HG03060 (cell line): ENCODE measurements at regions not wholly inside any gene's neighbourhood (a gene's known extent, or its start where the extent isn't known, plus 50 kb on each side); places are given as distances from the start of the nearest gene placed in this dataset.

Experiments used
- ATAC-seq: cut with Tn5 transposase; IDR thresholded peaks from one replicate; pipeline ENCODE4 v1.9.1; 2021; ENCODE audit warnings: low read depth, moderate number of reproducible peaks; ENCODE audit not compliant: unreplicated experiment

DNA sequence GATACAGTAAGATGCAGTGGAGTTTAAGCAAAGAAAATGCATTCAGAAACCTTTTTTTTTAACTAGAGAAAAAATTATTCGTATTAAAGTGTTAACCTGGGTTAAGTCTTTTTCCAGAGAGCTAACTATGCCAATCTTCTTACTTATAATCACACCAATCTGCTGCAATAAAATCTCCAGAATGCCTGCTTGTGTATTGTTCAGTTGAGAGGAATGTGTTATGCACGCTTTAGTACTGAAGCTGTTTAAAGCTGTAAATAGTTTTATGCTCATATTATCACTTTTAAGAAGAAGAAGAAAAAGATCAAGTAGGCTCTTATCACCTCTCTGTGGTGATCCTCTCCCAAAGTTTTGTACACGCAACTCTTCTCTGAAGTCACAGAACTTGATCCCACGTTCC, 528.7 kb downstream of the RFC3 start:
- no peak for ATAC-seq

DNA sequence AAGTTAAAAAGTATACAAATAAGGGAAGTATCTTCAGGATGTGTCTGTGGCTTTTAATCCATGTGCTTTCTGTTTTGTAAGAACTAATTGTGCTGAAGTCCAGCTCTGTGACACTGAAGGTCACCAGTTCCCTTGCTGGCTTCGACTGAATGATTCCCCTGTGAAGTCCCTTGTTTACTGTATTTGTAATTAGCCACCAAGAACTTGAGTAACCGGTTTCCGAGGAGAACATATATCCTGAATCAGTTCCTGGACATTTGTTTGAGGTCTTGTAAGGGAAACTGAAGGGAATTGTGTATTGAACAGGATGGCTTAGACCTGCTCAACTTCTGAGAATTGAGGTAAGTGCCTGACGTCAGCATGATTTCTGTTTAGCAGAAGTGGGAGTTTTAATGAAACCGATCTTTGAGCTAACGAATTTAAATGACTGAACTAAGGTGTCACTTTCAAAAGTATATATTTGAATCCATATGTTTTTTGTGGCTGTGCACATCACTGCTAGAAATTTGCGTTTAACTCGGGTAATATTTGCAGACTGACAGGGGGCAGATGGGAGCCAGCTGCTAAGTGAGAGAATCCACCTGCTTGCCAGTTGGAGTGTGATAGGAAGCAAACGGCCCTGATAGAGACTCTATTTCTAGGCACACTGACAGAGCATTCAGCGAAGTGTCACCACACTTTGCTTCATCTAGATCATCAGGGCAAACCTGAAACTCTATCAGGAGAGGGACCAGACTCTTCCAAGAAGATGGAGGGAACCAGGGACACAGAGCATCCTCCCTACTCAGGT, 530.0 kb downstream of the RFC3 start:
- no peak for ATAC-seq

- no peak for ATAC-seq
Measured at GRCh38 chr13:34349091-34349722, 531.3 kb downstream of the RFC3 start.

GRCh38 chr13:34350671-34351070, 532.7 kb downstream of the RFC3 start:
- ATAC-seq: no peak

DNA sequence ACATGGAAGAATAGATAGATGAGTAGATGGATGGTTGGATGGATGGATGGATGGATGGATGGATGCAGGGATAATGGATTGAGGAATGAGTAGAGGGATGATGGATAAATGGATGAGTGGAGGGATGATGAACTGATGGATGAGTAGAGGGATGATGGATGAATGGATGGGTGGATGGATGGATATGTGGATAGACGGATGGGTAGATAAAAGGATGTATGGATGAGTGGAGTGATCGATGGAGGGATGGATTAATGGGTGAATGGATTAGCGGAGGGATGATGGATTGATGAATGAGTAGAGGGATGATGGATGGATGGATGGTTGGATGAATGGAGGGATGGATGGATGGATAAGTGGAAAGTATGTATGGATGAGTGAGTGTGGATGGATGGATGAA, 533.2 kb downstream of the RFC3 start:
- no peak for ATAC-seq

- no peak for ATAC-seq
Measured at GRCh38 chr13:34352958-34353357, 535.0 kb downstream of the RFC3 start.

GRCh38 chr13:34356686-34357434, 538.9 kb downstream of the RFC3 start:
- no peak for ATAC-seq

GRCh38 chr13:34357435-34358232, 539.7 kb downstream of the RFC3 start:
- ATAC-seq: no peak

GRCh38 chr13:34358811-34359513, 541.0 kb downstream of the RFC3 start:
- no peak for ATAC-seq

DNA sequence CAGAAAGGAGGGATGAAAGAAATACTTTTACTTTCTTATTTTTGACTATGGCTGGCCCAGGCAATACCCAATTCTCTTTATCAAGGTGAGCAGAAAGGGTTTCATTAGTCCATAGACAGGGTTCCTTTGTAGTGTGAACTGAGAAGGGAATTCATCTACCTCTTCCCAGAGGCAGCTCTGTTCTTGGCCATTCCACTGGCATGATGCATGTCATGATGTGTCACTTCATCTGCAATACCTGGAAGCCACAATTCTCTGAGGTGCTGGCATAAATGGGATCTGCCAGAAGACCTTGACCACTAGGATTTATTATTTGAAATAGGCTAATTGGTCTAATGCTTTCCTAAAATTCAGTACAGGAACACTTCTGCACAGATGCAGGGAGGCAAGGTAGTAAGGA, 542.8 kb downstream of the RFC3 start:
- ATAC-seq: no peak

DNA sequence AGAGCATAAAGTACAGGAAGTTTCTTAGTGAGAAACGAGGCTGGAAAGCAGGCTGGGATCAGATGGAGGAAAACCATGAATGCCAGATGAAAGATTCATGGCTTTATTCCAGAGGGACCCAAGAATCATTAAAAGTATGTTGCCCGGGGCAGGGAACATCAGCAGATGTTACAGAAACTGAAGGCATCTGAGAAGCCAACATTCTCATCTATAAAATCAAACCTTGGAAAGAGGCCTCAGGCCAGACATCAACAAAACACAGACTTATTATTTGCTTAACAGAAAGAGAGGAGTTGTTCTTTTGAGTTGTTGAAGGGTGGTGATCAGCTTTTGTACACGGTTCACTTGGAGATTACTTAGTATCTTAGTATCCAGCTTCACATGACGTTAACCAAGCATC, 543.6 kb downstream of the RFC3 start:
- ATAC-seq: no peak

DNA sequence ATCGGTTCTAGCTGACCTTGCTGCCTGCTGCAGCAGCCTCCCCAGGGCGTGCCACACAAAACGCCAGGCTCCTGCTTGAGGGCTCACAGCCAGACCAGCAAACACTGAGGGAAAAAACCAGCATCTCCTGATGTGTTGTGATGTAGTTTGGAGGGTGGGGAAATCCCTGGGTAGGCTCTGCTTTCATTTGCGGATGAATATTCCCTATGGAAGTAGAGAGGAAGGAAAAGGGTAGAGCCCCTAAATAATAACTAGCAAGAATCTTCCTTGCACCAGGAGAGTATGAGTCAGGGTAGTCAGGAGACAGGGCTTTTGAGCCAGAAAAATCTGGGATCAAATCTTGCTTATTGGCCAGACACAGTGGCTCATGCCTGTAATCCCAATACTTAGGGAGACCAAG, 545.3 kb downstream of the RFC3 start:
- no peak for ATAC-seq

- ATAC-seq: no peak
Measured at GRCh38 chr13:34364633-34365032, 546.7 kb downstream of the RFC3 start.

DNA sequence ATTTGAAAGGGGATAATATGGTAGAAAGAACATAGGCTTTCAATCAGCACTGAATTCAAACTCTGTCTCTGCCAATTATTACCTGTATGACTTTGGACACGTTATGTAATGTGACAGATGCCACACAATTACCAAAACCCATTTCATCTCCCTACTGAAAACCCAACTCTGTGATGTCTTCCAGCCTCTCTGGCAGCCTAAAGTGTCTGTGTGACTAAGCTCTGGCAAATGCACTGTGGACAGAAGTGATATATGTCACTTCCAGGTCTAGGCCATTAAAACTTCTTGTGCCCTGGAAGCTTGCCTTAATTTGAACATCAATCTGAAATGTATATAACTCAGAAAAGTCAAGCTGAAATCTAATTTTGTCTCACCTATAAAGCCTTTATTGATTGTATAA, 552.0 kb downstream of the RFC3 start:
- ATAC-seq: no peak

DNA sequence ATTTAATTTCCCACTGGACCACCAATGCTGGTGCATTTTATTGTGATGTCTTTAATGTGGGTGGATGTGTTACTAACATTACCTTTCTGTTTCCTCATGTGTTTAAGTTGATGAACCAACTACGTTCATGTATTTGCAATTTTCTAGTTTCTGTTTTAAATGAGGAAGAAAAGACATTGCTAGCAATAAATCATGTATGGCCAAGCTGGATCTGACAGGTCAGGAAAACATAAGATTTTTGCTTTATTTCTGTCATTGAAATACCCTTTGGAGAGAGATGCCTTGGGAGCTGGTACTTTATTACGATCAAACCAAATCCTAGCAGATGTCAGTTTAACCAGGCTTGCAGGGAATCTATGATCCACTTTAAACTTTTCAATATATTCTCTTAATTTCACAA, 553.2 kb downstream of the RFC3 start:
- no peak for ATAC-seq

- no peak for ATAC-seq
Measured at GRCh38 chr13:34371645-34372395, 553.9 kb downstream of the RFC3 start.

GRCh38 chr13:34372581-34372980, 554.6 kb downstream of the RFC3 start:
- no peak for ATAC-seq

- no peak for ATAC-seq
Measured at GRCh38 chr13:34376483-34376882, 558.5 kb downstream of the RFC3 start.

DNA sequence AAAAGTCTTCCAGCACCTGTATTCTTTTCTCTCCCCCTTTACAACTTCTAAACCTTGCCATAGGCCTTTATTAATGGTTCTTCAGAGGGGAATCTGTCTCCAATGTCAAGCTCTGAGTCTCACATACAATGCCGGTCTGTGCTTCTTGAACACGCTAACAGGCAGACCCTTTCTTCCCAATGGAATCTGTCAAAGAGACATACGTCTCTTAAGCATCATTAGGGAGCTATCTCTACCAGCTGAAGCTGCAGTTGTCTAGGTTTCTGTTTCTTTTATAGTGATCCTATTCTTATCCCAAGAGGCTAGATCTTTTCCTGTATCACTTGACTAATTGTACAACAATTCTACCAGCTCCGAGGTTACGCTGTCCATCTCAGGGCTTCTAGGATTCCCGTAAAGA, 560.8 kb upstream of the NBEA start:
- no peak for ATAC-seq

DNA sequence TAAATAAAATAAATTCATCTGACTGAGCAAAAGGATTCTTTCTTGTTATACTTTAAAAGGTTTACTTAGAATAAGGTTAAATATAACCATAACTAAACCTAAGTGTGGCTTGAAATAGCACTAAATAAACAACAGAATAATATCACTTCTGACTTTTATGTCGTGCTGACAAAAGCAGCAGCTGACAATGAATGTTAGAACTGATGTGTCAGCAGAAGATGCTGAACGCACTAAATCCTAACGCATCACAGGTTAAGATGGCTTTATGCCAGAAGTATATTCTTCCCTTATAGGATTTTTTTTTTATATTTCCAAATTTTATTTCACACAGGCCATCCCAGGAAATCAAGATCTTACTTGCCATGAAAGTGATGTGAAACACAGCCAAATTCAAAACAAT, 558.3 kb upstream of the NBEA start:
- no peak for ATAC-seq
